ENCODE measurements at regions not wholly inside any gene's neighbourhood (a gene's known extent, or its start where the extent isn't known, plus 50 kb on each side); places are given as distances from the start of the nearest gene placed in this dataset.

DNA sequence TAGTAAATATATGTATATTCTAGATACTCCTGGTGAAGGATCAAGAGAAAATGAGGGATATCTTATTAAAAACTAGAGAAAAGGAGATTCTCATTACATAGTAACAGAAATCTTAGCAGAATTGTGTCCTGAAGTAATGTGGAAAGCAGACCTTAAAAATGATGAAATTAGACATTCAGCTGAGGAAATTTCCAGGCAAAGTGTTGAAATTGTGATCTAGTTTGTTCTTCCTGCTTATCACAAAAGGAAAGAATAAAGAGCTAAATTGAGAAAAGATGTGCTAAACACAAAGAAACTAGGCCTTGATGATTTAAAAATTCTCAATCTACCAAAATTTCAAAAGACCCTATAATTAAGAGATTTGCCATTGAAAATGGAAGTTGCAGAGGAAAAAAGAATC lies 362.6 kb upstream of the PLSCR5 start:
- ChIA-PET CTCF (interaction anchor here (1.3 kb wide), 1 partner anchor 649 kb away, joined by 3 read pairs; no protein-coding TSS in a partner anchor), RAD21 (ENCODE audit: low non-redundant PET in 1 of 2, low total read pairs in 2 of 2, uncharacterized antibody in 2 of 2, unreplicated experiment in 2 of 2) (no interaction called here), POLR2A (no interaction called here)
- Histone ChIP-seq H3K4me3 (replicated peaks in 1 of 2; ENCODE audit: low read depth in 1 of 2, low read length in 2 of 2) (peak overlapping the region in 1 of 2 experiments; percentile 14; a peak in 1 of 4 replicates), H3K79me2 (ENCODE audit: insufficient read depth, low read length) (no peaks in the 10 kb centered on the region), H3K9me2 (ENCODE audit: insufficient read depth) (no peaks in the 10 kb centered on the region), H3K4me1 (ENCODE audit: control insufficient read depth in 1 of 2, insufficient read depth in 2 of 2, low read length in 2 of 2) (peaks cover 7 to 29% of the 10 kb centered on the region in 2 experiments; a peak in 3 of 4 replicates), H3K27me3 (ENCODE audit: insufficient read depth, low read length) (no peaks in the 10 kb centered on the region), H3K36me3 (ENCODE audit: control insufficient read depth in 1 of 2, insufficient read depth in 2 of 2, low read length in 2 of 2) (no peaks in the 10 kb centered on the region), H3K9me3 (ENCODE audit: control insufficient read depth in 1 of 2, insufficient read depth in 1 of 2, low read depth in 1 of 2, low read length in 2 of 2) (no peaks in the 10 kb centered on the region), H3K27ac (ENCODE audit: low read depth, low read length) (peak overlapping the region; percentile 58; the same call in 1 of the 2 replicates), H2AFZ (ENCODE audit: low read depth, low read length, poor library complexity, severe bottlenecking) (peak overlapping the region; percentile 34), H3K9ac (ENCODE audit: low read length) (peak overlapping the region; percentile 16; the same call in 1 of the 2 replicates), H4K20me1 (ENCODE audit: insufficient read depth) (no peaks in the 10 kb centered on the region), H3K4me2 (ENCODE audit: low read length) (peak overlapping the region; percentile 60)
- TF ChIP-seq CTCF (IDR thresholded peaks at IDR 0.05 in 2 of 3, conservative IDR thresholded peaks at IDR 0.05 in 1 of 3; ENCODE audit: borderline replicate concordance in 1 of 3, insufficient read depth in 1 of 3, low read depth in 2 of 3, low read length in 2 of 3) = no peak
- TF ChIP-seq EGR1 (IDR thresholded peaks at IDR 0.05; ENCODE audit: low read depth) = no peak
- no peak for TF ChIP-seq ZNF274 (IDR thresholded peaks at IDR 0.05; ENCODE audit: low read depth, low read length)
- TF ChIP-seq FOSL1 (IDR thresholded peaks at IDR 0.05; ENCODE audit: low read depth) = no peak
- TF ChIP-seq YY1 (IDR thresholded peaks at IDR 0.05; ENCODE audit: extremely low read depth, insufficient replicate concordance, low read depth, low read length) = no peak
- no peak for TF ChIP-seq REST (IDR thresholded peaks at IDR 0.05; ENCODE audit: low read depth)
- no peak for TF ChIP-seq CBX3 (IDR thresholded peaks at IDR 0.05; ENCODE audit: low read depth)
- no peak for TF ChIP-seq RAD21 (IDR thresholded peaks at IDR 0.05; ENCODE audit: low read depth)
- TF ChIP-seq JUND (IDR thresholded peaks at IDR 0.05) = no peak
- TF ChIP-seq, protein P1, sequence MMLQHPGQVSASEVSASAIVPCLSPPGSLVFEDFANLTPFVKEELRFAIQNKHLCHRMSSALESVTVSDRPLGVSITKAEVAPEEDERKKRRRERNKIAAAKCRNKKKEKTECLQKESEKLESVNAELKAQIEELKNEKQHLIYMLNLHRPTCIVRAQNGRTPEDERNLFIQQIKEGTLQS (IDR thresholded peaks at IDR 0.05) = no peak
- TF ChIP-seq EZH2phosphoT487 (IDR thresholded peaks at IDR 0.05; ENCODE audit: borderline replicate concordance) = no peak
- no peak for TF ChIP-seq ELF1 (IDR thresholded peaks at IDR 0.05; ENCODE audit: borderline replicate concordance, low read depth)
- no peak for TF ChIP-seq SP1 (IDR thresholded peaks at IDR 0.05; ENCODE audit: low read depth)
- TF ChIP-seq ZBTB33 (IDR thresholded peaks at IDR 0.05; ENCODE audit: extremely low read depth, insufficient replicate concordance, low read length) = no peak
- no peak; the same call in 1 of the 2 replicates for TF ChIP-seq CEBPB (IDR thresholded peaks at IDR 0.05; ENCODE audit: low read depth)
- TF ChIP-seq TCF7L2 (IDR thresholded peaks at IDR 0.05; ENCODE audit: borderline replicate concordance, extremely low read depth, insufficient read depth, insufficient read length) = no peak
- no peak for TF ChIP-seq POLR2AphosphoS5 (IDR thresholded peaks at IDR 0.05; ENCODE audit: low read depth, low read length)
- BruUV-seq (replicated peaks) = no TSS peak
- intact Hi-C loops (cut with micrococcal nuclease) = no loop called here
- no peak for DNase-seq (ENCODE audit: low read depth, low spot score)
- ATAC-seq = no peak
